ENCODE measurements at regions not wholly inside any gene's neighbourhood (a gene's known extent, or its start where the extent isn't known, plus 50 kb on each side); places are given as distances from the start of the nearest gene placed in this dataset.
A peak's percentile ranks its signal among the peaks of the same experiment; 100 is the strongest.

DNA sequence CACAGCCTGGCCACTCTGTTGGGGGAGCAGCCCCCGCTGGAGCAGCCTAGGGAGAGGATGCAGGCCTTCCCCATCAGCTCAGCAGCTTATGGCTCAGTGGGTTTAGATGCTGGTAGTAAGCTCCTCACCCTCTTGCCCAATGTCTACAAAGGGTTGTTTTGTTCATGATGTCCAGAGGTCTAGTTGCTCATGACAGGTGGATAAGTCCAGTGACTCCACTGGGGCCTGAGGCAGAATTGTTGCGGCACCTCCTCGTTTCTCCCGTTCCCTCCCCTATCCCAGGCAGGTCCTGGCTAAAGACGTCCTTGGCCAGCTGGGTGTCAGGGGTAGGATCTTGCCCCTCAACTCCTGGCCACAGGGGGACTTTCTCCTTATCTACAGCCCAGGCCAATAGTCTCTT is 233.5 kb upstream of the B3GAT1 start:
- POLR2A ChIA-PET, result no interaction called here

DNA sequence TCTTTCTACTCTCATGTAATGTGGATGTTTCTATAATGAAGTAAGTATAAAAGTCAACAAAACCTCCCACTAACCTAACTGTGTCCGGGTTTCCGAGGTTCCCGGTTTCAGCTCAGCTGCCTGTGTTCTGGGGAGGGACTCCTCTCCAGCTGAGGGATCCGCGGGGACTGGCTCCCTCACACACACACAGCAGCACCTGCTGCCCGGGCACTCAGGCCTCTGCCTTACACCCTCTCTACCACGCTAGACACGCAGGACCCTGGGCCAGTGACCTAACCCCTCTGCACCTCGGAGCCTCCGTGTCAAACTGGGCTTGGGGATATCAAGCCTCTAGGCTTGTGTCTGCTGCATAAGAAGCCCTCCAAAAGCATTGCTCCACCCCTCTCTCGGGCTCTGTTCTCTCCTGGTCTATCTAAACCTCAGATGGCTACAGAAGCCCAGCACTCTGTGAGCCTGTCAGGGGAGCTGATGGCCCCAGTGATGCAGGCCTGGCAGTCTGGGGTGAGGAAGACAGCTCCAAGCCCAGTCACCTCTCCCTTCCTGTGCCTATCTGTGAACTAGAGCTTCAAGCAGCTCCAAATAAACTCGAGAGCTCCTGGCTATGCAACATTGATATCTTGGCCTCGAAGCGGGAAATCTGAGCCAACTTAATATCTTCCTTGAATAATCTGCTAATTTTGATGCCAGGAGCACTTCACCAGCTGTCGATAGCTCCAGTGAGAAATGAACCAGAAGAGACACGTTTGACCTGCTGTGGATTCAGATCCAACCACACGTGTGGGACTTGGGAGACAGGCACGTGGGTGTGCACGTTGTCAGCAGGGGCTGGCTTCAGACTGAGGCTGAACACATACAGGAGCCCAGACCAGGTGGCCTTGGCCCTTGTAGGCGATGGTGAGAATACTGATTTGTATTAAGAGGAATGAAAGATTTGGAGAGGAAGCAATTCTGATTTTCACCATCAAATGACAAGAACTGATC is 232.7 kb upstream of the B3GAT1 start:
- ATAC-seq (no peak), DNase-seq (no peak)
- POLR2A ChIA-PET, result no interaction called here
- no peaks in the 10 kb centered on the region for H3K36me3 Mint-ChIP-seq
- H3K4me1 Mint-ChIP-seq, result no peaks in the 10 kb centered on the region
- no peak overlapping the region for H3K27ac Mint-ChIP-seq
- no peaks in the 10 kb centered on the region for H3K9me3 Mint-ChIP-seq
- H3K27me3 Mint-ChIP-seq, result peaks cover 5 to 36% (median 15%) of the 10 kb centered on the region in 5 donors
- H3K4me3 Mint-ChIP-seq, result no peak overlapping the region

More for the DNA sequence above, 233.5 kb upstream of the B3GAT1 start:
- H3K27me3 Mint-ChIP-seq, result peaks cover 6 to 28% (median 11%) of the 10 kb centered on the region in 5 donors
- DNase-seq (no peak), ATAC-seq (no peak)
- no peaks in the 10 kb centered on the region for H3K36me3 Mint-ChIP-seq
- H3K4me1 Mint-ChIP-seq, result peaks cover 0 to 2% (median 0%) of the 10 kb centered on the region in 4 donors
- no peaks in the 10 kb centered on the region for H3K9me3 Mint-ChIP-seq
- no peak overlapping the region for H3K27ac Mint-ChIP-seq
- no peak overlapping the region for H3K4me3 Mint-ChIP-seq

DNA sequence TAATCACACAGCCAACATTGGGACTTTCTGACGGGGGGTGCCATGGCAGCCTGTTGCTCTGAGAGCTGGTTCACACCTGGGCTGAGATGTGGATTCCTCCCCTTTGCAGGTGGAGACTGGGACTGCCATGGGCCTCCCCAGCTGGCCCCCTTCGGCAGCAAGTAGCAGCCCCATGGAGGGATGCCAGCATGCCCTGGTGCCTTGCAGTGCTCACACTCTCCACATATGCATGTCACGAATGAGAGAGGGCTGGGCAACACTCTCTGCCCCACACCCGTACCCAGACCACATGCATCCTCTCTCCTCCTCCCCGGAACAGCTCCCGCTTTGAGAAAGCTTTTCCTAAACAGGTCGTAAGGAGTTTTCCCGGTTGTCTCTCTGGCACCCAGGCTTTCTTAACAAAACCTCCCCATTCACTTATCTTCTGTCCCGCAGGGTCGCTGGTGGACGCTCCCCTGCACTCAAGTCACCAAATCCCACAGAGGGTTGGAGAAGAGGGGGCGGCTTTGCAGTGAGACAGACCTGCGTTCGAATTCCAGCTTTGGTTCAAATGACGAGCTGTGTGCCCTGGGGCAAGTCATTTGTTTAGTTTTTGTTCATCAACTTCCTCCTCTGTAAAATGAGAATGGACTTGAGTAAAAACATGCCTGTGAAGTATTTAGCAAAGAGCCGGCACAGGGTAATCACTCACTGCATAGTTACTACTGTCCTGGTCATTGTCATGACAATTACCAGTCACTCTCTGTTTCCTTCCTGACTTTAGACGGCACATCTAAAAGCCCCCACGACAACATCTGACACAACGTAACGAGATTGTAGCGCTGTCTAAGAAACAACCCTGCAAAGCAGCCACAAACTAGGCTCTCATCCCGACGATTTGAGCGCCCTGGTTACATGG is 231.3 kb upstream of the B3GAT1 start:
- POLR2A ChIA-PET, result no interaction called here
- ATAC-seq, result no peak
- no peaks in the 10 kb centered on the region for H3K4me1 Mint-ChIP-seq
- DNase-seq, result no peak
- no peaks in the 10 kb centered on the region for H3K9me3 Mint-ChIP-seq
- no peak overlapping the region for H3K4me3 Mint-ChIP-seq
- no peak overlapping the region for H3K27ac Mint-ChIP-seq
- no peaks in the 10 kb centered on the region for H3K36me3 Mint-ChIP-seq
- H3K27me3 Mint-ChIP-seq, result peaks cover 5 to 48% (median 15%) of the 10 kb centered on the region in 5 donors

DNA sequence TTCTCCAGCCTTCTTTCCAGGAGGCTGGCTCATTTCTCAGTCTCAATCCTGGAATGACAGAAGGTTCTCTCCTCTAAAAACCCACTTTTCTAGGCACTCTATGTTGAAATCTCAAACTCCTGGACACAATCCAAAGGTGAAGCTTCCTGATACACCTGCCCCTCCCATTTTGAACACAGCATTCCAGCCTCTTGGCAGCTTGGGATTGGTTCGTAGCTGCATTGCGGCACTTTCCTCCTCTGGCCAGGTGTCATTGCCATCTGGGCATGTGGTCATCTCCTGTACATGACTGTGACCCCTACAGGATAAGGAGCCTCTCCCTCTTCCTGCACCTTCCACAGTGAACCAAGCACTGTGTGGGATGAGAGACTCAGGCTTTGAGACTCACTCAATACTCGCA is 230.2 kb upstream of the B3GAT1 start:
- Mint-ChIP-seq H3K4me1 (no peaks in the 10 kb centered on the region), H3K9me3 (no peaks in the 10 kb centered on the region), H3K4me3 (no peak overlapping the region), H3K36me3 (no peaks in the 10 kb centered on the region), H3K27ac (no peak overlapping the region), H3K27me3 (peaks cover 3 to 48% (median 17%) of the 10 kb centered on the region in 5 donors)
- no peak for DNase-seq
- POLR2A ChIA-PET, result no interaction called here
- ATAC-seq, result no peak

DNA sequence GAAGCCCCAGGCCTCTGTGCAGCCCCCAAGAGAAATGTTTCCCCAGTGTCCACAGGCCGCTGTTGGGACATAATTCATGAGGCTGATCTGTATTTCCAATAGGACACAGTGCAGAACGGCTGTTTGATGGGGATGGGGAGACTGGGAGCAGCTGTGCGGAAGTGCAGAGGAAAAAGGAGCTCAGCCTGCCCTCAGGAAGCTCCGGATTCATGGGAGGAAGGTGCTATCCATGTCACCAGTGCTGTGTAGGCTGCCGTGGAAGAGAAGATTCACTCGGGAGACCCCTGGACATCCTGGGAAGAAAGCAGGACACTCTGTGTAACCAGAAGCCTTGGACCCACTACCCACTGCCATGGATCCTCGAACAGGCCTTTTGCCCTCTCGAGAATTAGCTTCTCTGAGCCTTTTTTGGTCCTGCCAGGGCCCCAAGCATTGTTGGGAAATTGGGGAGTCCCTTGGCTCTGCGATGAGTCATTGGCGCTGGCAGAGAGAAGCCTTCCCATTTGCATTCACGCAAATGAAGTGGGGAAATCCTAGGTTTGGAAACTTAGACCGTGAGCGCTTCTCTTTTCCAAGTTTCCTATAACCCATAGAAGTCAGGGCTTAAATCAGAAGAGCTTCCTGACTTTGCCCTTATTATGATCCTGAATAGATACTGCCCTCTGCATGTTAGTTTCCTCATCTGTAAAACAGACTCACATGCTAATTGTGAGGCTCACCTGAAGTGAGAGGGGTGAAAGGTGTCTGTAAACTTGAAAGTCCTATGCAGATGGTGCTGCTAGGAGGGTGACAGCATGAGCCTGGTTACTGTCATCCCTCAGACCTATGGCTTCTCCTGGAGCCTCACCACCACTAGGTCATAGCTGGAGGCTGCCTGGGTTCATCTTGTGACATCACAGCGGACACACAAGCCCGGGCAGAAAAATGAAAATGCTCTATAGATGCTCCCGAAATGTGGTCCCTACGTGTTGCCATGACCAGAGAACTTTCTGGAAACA is 229.2 kb upstream of the B3GAT1 start:
- Mint-ChIP-seq H3K27ac (peak overlapping the region in 1 of 10 donors; percentile 45), H3K4me3 (no peak overlapping the region), H3K36me3 (no peaks in the 10 kb centered on the region), H3K4me1 (no peaks in the 10 kb centered on the region), H3K9me3 (no peaks in the 10 kb centered on the region), H3K27me3 (peaks cover 3 to 48% (median 17%) of the 10 kb centered on the region in 5 donors)
- no peak for DNase-seq
- POLR2A ChIA-PET, result no interaction called here
- no peak for ATAC-seq

DNA sequence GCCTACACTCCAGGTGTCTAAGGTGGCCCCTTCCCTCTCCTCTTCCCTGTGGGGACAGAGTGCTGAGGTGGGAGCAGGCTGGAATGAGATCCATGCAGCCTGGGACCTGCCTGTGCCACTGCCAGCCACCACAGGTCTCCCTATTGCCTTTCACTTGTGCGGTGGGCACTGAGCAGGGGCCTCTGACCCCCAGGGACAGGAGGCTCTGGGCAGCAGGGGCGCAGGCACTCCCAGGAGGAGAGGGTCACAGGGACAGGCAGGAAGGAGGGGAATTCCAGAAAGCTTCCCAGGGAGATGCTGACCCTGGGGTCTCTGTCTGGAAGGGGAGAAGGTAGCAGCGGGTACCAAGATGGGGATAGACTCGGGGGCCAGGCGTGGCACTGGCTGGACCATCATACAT is 228.5 kb upstream of the B3GAT1 start:
- POLR2A ChIA-PET, result no interaction called here
- Mint-ChIP-seq H3K27me3 (peaks cover 3 to 48% (median 15%) of the 10 kb centered on the region in 5 donors), H3K4me1 (no peaks in the 10 kb centered on the region), H3K27ac (peak overlapping the region in 1 of 10 donors; percentile 45), H3K9me3 (no peaks in the 10 kb centered on the region), H3K36me3 (no peaks in the 10 kb centered on the region), H3K4me3 (no peak overlapping the region)
- DNase-seq (no peak), ATAC-seq (no peak)

DNA sequence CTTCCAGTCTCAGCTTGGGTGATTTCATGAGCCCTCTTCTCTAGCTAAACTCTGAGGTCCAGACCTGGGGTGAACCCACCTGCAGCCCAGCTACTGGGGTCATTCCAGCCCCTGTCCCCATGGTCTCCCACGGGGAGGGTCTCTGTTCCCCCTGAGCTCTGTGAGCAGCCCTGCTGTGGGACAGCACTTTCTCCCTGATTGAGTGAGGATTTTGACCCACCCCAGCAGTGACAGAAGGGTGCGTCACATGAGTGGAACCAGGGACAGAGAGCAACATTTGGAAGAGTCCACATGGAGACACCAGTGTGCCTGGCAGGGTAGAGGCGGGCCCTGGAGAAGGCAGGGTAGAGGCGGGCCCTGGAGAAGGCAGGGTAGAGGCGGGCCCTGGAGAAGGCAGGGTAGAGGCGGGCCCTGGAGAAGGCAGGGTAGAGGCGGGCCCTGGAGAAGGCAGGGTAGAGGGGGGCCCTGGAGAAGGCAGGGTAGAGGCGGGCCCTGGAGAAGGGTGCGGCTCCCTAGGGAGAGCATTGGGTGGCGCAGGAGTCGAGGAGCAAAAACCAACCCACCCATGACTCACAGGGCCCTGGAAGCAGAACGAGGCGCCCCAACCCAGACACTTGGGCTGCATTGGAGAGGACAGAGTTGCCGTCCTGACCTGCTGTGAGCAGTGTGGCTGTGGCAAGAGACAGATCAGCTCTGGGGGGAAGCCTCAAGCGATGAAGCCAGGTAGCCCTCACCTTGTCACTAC is 227.7 kb upstream of the B3GAT1 start:
- Mint-ChIP-seq H3K9me3 (no peaks in the 10 kb centered on the region), H3K4me3 (no peak overlapping the region), H3K27me3 (peaks cover 1 to 48% (median 15%) of the 10 kb centered on the region in 5 donors), H3K4me1 (no peaks in the 10 kb centered on the region), H3K36me3 (no peaks in the 10 kb centered on the region), H3K27ac (no peak overlapping the region)
- ATAC-seq (no peak), DNase-seq (no peak)
- POLR2A ChIA-PET, result no interaction called here

DNA sequence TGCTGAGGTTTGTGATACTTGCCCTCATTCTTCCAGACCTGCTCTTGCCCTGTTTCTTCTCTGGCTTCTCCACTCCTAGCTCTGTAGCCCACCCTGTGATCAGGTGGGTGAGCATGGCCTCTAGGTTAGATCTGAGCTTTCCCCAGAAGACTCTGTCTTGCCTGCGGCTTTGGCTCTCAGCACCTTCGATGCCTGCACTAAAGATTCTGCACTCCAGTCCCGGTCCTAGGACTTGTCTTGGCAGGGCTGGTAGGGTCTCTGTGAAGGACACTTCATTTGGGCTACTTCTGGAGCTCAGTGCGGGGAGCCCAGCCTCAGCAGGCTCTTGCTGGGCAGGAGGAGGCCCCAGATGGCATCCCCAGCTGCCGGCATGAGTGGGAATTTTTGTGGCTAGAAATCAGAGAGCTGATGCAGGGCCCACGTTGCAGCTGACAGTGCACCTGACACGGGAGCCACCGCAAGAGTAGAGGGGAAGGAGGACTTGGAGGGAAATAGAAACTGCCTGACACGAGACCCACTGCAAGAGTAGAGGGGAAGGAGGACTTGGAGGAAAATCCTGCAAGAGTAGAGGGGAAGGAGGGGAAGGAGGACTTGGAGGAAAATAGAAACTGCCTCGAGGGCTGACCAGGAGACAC is 226.9 kb upstream of the B3GAT1 start:
- peaks cover 2 to 48% (median 17%) of the 10 kb centered on the region in 5 donors for H3K27me3 Mint-ChIP-seq
- POLR2A ChIA-PET, result no interaction called here

DNA sequence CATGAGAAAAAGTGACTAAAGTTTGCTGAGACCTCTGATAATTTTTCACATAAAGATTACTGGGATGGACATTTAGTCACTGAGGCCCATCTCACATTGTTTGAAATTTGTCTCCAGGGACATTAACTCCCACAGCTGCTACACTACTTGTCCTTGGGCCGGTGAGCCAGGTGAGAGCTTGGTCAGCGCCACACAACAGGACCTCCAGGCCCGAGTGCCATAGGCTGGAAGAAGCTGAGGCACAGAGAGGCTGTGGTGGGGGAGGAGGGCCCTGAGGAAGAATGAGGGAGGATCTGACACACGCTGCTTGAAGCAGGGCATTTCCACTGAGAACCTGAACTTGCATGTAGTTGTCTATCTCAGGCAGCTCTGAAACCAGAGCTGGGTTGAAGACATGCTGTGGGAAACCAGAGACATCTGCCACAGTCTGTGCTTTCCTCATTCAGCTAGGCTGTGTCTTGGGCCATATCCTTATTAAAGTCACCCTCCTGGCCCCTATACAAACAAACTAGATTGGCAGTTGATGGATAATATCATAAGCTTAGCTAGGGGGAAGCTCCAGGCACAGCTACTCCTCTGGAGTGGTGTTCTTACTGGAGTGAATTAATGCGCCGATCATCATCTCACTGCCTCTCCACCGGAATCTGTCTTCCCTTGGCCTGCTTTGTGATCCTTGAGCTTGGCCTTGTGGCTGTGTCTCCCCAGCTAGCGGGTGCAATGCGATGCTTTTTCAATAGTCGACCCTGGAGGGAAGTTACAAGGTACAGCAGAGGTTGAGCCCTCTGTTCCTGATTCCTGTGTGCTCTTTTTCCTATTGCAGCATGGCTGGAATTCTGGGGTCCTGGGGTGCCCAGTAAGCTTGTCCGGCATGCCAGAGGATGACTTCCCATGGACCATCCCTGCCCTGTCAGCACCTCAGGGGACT is 225.3 kb upstream of the B3GAT1 start:
- Mint-ChIP-seq H3K9me3 (no peaks in the 10 kb centered on the region), H3K4me1 (no peaks in the 10 kb centered on the region), H3K36me3 (no peaks in the 10 kb centered on the region), H3K27me3 (peaks cover 5 to 34% (median 17%) of the 10 kb centered on the region in 5 donors), H3K27ac (no peak overlapping the region), H3K4me3 (no peak overlapping the region)
- DNase-seq, result no peak
- POLR2A ChIA-PET, result no interaction called here
- ATAC-seq, result no peak

More for the DNA sequence above, 226.9 kb upstream of the B3GAT1 start:
- Mint-ChIP-seq H3K4me1 (no peaks in the 10 kb centered on the region), H3K4me3 (no peak overlapping the region), H3K36me3 (no peaks in the 10 kb centered on the region), H3K9me3 (no peaks in the 10 kb centered on the region), H3K27ac (peak overlapping the region in 2 of 10 donors; percentile 55 to 73)
- ATAC-seq, result no peak
- DNase-seq, result no peak

DNA sequence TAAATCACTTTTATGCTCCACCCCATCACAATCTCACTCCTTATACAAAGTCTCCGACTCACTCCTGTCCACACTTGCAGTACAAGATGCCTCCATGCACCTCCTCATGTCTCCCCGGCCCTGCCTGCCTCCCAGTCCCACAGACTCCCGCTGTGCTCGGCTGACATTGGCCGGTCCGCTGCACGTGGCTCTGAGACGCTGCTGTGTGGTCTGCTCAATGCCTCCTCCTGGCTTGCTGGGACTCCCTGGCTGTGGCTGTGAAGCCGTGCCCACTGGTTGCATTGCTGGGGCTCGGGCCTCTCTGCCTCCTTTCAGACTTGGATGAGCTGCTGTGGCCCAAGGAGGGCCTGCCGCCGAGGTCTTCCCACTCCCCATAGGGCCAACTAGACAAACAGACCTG is 224.0 kb upstream of the B3GAT1 start:
- Mint-ChIP-seq H3K9me3 (no peaks in the 10 kb centered on the region), H3K27me3 (peaks cover 5 to 25% (median 14%) of the 10 kb centered on the region in 5 donors), H3K4me3 (no peak overlapping the region), H3K36me3 (no peaks in the 10 kb centered on the region), H3K4me1 (no peaks in the 10 kb centered on the region), H3K27ac (no peak overlapping the region)
- POLR2A ChIA-PET, result no interaction called here
- DNase-seq (no peak), ATAC-seq (no peak)
